ENCODE measurements at regions not wholly inside any gene's neighbourhood (a gene's known extent, or its start where the extent isn't known, plus 50 kb on each side); places are given as distances from the start of the nearest gene placed in this dataset.

GRCh38 chr2:176463546-176463945 is 194.3 kb downstream of the MTX2 start:
- intact Hi-C loops (cut with micrococcal nuclease), result no loop called here
- DNase-seq (no peak), ATAC-seq (no peak)

GRCh38 chr2:176464886-176465564 is 195.8 kb downstream of the MTX2 start:
- no peak for ATAC-seq
- intact Hi-C loops (cut with micrococcal nuclease), result no loop called here
- DNase-seq, result no peak

- ATAC-seq (no peak), DNase-seq (no peak)
- intact Hi-C loops (cut with micrococcal nuclease), result no loop called here
Observed at GRCh38 chr2:176466918-176467452, 197.7 kb downstream of the MTX2 start.

GRCh38 chr2:176467595-176467994 is 198.4 kb downstream of the MTX2 start:
- intact Hi-C loops (cut with micrococcal nuclease), result no loop called here
- DNase-seq, result no peak
- ATAC-seq, result no peak

GRCh38 chr2:176468457-176469113 is 199.3 kb downstream of the MTX2 start:
- ATAC-seq, result no peak
- no peak for DNase-seq
- intact Hi-C loops (cut with micrococcal nuclease), result no loop called here

GRCh38 chr2:176470713-176471112 is 201.5 kb downstream of the MTX2 start:
- no peak for ATAC-seq
- intact Hi-C loops (cut with micrococcal nuclease), result loop anchor here (10.0 kb wide), 1 partner anchor 174 kb away; no protein-coding TSS in a partner anchor

GRCh38 chr2:176471949-176472348 is 202.7 kb downstream of the MTX2 start:
- intact Hi-C loops (cut with micrococcal nuclease), result loop anchor here (10.0 kb wide), 1 partner anchor 173 kb away; no protein-coding TSS in a partner anchor
- ATAC-seq (no peak), DNase-seq (no peak)

More at GRCh38 chr2:176470713-176471112, 201.5 kb downstream of the MTX2 start:
- no peak for DNase-seq

GRCh38 chr2:176473177-176473576 is 203.9 kb downstream of the MTX2 start:
- intact Hi-C loops (cut with micrococcal nuclease), result loop anchor here (10.0 kb wide), 1 partner anchor 172 kb away; no protein-coding TSS in a partner anchor
- ATAC-seq (peak; percentile 88), DNase-seq (peak; percentile 60)

- intact Hi-C loops (cut with micrococcal nuclease), result loop anchor here (10.0 kb wide), 1 partner anchor 171 kb away; no protein-coding TSS in a partner anchor
- no peak for ATAC-seq
- no peak for DNase-seq
Observed at GRCh38 chr2:176473851-176474250, 204.6 kb downstream of the MTX2 start.

GRCh38 chr2:176477336-176477735 is 208.1 kb downstream of the MTX2 start:
- intact Hi-C loops (cut with micrococcal nuclease), result loop anchor here (10.0 kb wide), 1 partner anchor 167 kb away; no protein-coding TSS in a partner anchor
- no peak for ATAC-seq
- no peak for DNase-seq

GRCh38 chr2:176479961-176480360 is 210.7 kb downstream of the MTX2 start:
- intact Hi-C loops (cut with micrococcal nuclease), result loop anchor here (10.0 kb wide), 1 partner anchor 165 kb away; no protein-coding TSS in a partner anchor
- DNase-seq (no peak), ATAC-seq (no peak)

- no peak for ATAC-seq
Observed at GRCh38 chr2:176482107-176482506, 212.9 kb downstream of the MTX2 start.

GRCh38 chr2:176483476-176483875 is 214.2 kb downstream of the MTX2 start:
- intact Hi-C loops (cut with micrococcal nuclease), result no loop called here
- no peak for ATAC-seq
- no peak for DNase-seq

More at GRCh38 chr2:176482107-176482506, 212.9 kb downstream of the MTX2 start:
- no peak for DNase-seq
- intact Hi-C loops (cut with micrococcal nuclease), result no loop called here

GRCh38 chr2:176483901-176484568 is 214.8 kb downstream of the MTX2 start:
- DNase-seq, result no peak
- ATAC-seq, result no peak
- intact Hi-C loops (cut with micrococcal nuclease), result no loop called here

GRCh38 chr2:176484838-176485237 is 215.6 kb downstream of the MTX2 start:
- ATAC-seq (no peak), DNase-seq (no peak)
- intact Hi-C loops (cut with micrococcal nuclease), result no loop called here

GRCh38 chr2:176488431-176488830 is 219.2 kb downstream of the MTX2 start:
- DNase-seq (no peak), ATAC-seq (no peak)
- intact Hi-C loops (cut with micrococcal nuclease), result no loop called here

- intact Hi-C loops (cut with micrococcal nuclease), result no loop called here
- ATAC-seq (peak; percentile 78), DNase-seq (peak; percentile 74)
Observed at GRCh38 chr2:176490061-176490861, 221.0 kb downstream of the MTX2 start.

GRCh38 chr2:176491172-176491904 is 222.1 kb downstream of the MTX2 start:
- DNase-seq, result peak; percentile 81
- intact Hi-C loops (cut with micrococcal nuclease), result no loop called here
- peak; percentile 88 for ATAC-seq

All from left ventricle myocardium superior (tissue), 1 donor.